Spleen (tissue), 11 donors: ENCODE measurements at regions not wholly inside any gene's neighbourhood (a gene's known extent, or its start where the extent isn't known, plus 50 kb on each side); places are given as distances from the start of the nearest gene placed in this dataset.

Source experiments
- DNase-seq: peaks from one replicate; pipeline ENCODE4 v3.0.0-alpha.2; 2020
- H3K27ac ChIP-seq, 8 donors: fragments of 200-600 bp; sonication (generic) in 7 of 8; 1 replicate in 4 of 8; 2 replicates in 4 of 8; pipeline versions ENCODE4 v1.5.0 to v1.8.0; 2016 to 2021; ENCODE audit warnings: inconsistent platforms in 4 of 8, mild to moderate bottlenecking in 4 of 8, moderate library complexity in 1 of 8
- H3K27me3 ChIP-seq, 7 donors: fragments of 200-600 bp; sonication (generic) in 6 of 7; replicated peaks in 1 of 7; 1 replicate in 4 of 7; 2 replicates in 3 of 7; pipeline versions ENCODE4 v1.5.0 to v1.8.0; 2016 to 2021; ENCODE audit warnings: inconsistent platforms in 3 of 7, mild to moderate bottlenecking in 1 of 7
- H3K36me3 ChIP-seq, 6 donors: fragments of 200-600 bp; sonication (generic) in 5 of 6; 1 replicate in 4 of 6; 2 replicates in 2 of 6; pipeline versions ENCODE4 v1.5.0 to v1.8.0; 2016 to 2021; ENCODE audit warnings: inconsistent platforms in 2 of 6
- H3K4me1 ChIP-seq, 6 donors: fragments of 200-600 bp; sonication (generic) in 5 of 6; 1 replicate in 3 of 6; 2 replicates in 3 of 6; pipeline versions ENCODE4 v1.5.0 to v1.8.0; 2016 to 2021; ENCODE audit warnings: inconsistent platforms in 3 of 6
- H3K4me3 ChIP-seq, 8 donors: fragments of 200-600 bp; sonication (generic) in 7 of 8; 1 replicate in 4 of 8; 2 replicates in 4 of 8; pipeline versions ENCODE4 v1.5.0 to v1.8.0; 2016 to 2021; ENCODE audit warnings: inconsistent platforms in 4 of 8, mild to moderate bottlenecking in 4 of 8, moderate library complexity in 2 of 8
- H3K9me3 ChIP-seq, 8 donors: fragments of 200-600 bp; sonication (generic) in 7 of 8; 1 replicate in 4 of 8; 2 replicates in 4 of 8; pipeline versions ENCODE4 v1.5.0 to v1.8.0; 2016 to 2021; ENCODE audit warnings: inconsistent platforms in 4 of 8
- POLR2A ChIP-seq, 3 donors: fragments of 450-650 bp; IDR thresholded peaks; one replicate each; pipeline ENCODE4 v1.5.1; 2017; ENCODE audit warnings: antibody characterized with exemption in 3 of 3, mild to moderate bottlenecking in 1 of 3
- POLR2AphosphoS5 ChIP-seq, 3 donors: sonication (generic); formaldehyde crosslinking; IDR thresholded peaks; one replicate each; pipeline ENCODE4 v1.5.1; 2017; ENCODE audit warnings: antibody characterized with exemption in 3 of 3
- WGBS, 5 donors: extraction: QIAGEN DNeasy Blood & Tissue Kit in 3 of 5; methylation state at CpG; one replicate each; pipeline versions ENCODE4 v1.1.5 to v1.1.7; 2013 to 2018; 5-methylcytosine and 5-hydroxymethylcytosine counted together
- intact Hi-C: fragments of 100-400 bp; cut with DNase I; formaldehyde crosslinking; loops from one replicate; pipeline ENCODE4 v1.15.0; 2023; ENCODE audit warnings: low total_unique reads
- TF ChIP-seq, protein P1 (sequence below), 11 experiments: fragments of 200-600 bp in 7 of 11; fragments of 450-650 bp in 4 of 11; sonication (generic) in 4 of 11; IDR thresholded peaks in 8 of 11; conservative IDR thresholded peaks in 3 of 11; 1 replicate in 7 of 11; 2 replicates in 4 of 11; pipeline versions ENCODE4 v1.4.0 to v1.8.0; 2016 to 2021; ENCODE audit warnings: antibody characterized with exemption in 11 of 11, inconsistent platforms in 4 of 11, mild to moderate bottlenecking in 1 of 11
- donor health status: healthy with polysubstance abuse.
- donor health status: DM: no; HTN: no; CAD: no; lungs with moderate emphysema.
- donor health status: DM: no; HTN: no; CAD: no.
- donor health status: Bipolar disorder and iron deficiency.
- donor health status: healthy.
- donor health status: DM: no; HTN: no; CAD: no.
- donor health status: DM: yes; HTN: yes; CAD: no.

DNA sequence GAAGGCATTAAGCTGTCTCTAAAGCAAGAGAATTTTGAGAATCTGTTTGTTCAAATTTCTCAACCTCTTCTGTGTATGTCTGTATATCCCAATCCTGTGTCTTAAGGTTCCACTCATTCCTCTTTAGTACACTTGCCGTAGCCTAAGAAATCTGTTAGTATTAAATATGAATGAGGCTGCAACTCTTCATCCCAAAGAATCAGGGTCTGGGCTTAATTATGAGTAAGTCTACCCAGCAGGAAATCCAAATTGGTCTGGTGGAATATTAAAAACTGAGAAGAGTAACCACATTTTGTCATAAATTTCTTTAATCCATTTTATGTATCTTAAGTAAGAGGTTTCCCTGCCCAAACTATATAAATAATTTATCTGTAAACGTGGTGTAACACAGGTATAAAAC lies 1171.2 kb downstream of the CDH12 start:
- H3K9me3 ChIP-seq = no peaks in the 10 kb centered on the region
- no peak overlapping the region for H3K27ac ChIP-seq
- H3K27me3 ChIP-seq = no peaks in the 10 kb centered on the region
- H3K4me1 ChIP-seq = no peaks in the 10 kb centered on the region
- H3K4me3 ChIP-seq = no peak overlapping the region
- WGBS, 5 donors = 63 to 75% (median 70%) methylated on average over 2 of the region's 2 CpGs
- H3K36me3 ChIP-seq = no peaks in the 10 kb centered on the region
- intact Hi-C loops = no loop called here
- DNase-seq = no peak
- TF ChIP-seq, protein P1, sequence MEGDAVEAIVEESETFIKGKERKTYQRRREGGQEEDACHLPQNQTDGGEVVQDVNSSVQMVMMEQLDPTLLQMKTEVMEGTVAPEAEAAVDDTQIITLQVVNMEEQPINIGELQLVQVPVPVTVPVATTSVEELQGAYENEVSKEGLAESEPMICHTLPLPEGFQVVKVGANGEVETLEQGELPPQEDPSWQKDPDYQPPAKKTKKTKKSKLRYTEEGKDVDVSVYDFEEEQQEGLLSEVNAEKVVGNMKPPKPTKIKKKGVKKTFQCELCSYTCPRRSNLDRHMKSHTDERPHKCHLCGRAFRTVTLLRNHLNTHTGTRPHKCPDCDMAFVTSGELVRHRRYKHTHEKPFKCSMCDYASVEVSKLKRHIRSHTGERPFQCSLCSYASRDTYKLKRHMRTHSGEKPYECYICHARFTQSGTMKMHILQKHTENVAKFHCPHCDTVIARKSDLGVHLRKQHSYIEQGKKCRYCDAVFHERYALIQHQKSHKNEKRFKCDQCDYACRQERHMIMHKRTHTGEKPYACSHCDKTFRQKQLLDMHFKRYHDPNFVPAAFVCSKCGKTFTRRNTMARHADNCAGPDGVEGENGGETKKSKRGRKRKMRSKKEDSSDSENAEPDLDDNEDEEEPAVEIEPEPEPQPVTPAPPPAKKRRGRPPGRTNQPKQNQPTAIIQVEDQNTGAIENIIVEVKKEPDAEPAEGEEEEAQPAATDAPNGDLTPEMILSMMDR (IDR thresholded peaks at IDR 0.05 in 8 of 11, conservative IDR thresholded peaks at IDR 0.05 in 3 of 11) = no peak
- TF ChIP-seq POLR2AphosphoS5 (IDR thresholded peaks at IDR 0.05) (no peak), POLR2A (IDR thresholded peaks at IDR 0.05) (no peak)

DNA sequence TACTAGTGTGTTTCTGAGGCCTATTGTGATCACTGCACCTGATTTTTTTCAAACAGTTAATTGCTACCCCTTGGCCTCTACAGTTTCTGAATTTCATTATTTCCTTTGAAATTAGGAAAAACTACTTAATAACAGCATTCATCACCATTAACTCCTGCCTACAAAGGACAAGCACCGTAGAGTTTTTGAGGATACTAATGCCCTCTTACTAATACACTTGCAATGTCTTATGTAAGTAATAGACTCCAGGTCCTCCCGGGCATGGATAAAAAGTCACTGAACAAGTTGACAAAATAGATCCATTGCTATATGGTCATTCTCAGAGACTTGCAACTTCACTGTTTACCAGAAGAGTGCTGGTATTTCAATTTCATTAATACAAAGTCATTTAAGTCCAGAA lies 1172.5 kb downstream of the CDH12 start:
- TF ChIP-seq POLR2AphosphoS5 (IDR thresholded peaks at IDR 0.05) (no peak), POLR2A (IDR thresholded peaks at IDR 0.05) (no peak)
- TF ChIP-seq, protein P1 (IDR thresholded peaks at IDR 0.05 in 8 of 11, conservative IDR thresholded peaks at IDR 0.05 in 3 of 11) = no peak
- no peak for DNase-seq
- no peak overlapping the region for H3K4me3 ChIP-seq
- intact Hi-C loops = no loop called here
- H3K27ac ChIP-seq = no peak overlapping the region
- 79 to 91% (median 85%) methylated on average over 2 of the region's 2 CpGs for WGBS, 5 donors
- H3K36me3 ChIP-seq = no peaks in the 10 kb centered on the region
- H3K27me3 ChIP-seq = no peaks in the 10 kb centered on the region
- H3K9me3 ChIP-seq = no peaks in the 10 kb centered on the region
- no peaks in the 10 kb centered on the region for H3K4me1 ChIP-seq

DNA sequence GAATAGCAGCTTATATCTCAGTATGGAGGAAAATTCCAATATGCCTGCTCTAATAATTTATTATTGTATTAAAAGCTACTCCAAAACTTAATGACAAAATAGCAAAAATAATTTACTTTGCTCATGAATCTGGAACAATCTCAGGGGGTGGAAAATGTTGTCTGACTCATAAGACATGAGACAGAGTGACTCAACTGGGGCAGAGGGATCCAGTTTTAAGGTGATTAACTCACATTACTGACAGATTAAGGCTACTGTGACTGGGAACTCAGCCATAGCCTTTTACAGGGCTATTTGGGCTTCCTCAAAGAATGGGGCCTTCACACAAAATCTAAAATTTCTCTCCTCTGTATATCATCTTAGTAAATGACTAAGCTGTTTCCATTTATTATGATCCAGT lies 1172.9 kb downstream of the CDH12 start:
- intact Hi-C loops = no loop called here
- TF ChIP-seq POLR2AphosphoS5 (IDR thresholded peaks at IDR 0.05) (no peak), POLR2A (IDR thresholded peaks at IDR 0.05) (no peak)
- H3K27me3 ChIP-seq = no peaks in the 10 kb centered on the region
- no peaks in the 10 kb centered on the region for H3K36me3 ChIP-seq
- H3K4me1 ChIP-seq = no peaks in the 10 kb centered on the region
- no peak overlapping the region for H3K27ac ChIP-seq
- no peak overlapping the region for H3K4me3 ChIP-seq
- no peaks in the 10 kb centered on the region for H3K9me3 ChIP-seq
- DNase-seq = no peak

DNA sequence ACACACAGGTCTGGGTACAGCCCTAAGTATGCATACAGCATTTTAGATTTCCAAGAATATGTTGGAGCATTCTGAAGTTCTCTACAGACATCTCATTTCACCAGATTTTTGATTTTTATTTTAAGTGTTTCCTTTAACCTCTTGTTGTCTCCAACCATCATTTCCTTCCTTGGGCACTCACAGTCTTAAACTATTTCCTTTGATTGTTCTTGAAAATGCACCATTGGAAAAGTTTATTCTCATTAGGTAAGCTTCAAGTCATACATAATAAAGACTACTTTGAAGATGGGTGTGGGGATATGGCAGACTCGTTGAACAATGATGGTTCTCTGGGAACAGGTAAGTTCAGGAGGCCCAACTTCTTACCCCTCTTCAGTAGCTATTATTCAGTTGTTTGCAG lies 1174.6 kb downstream of the CDH12 start:
- intact Hi-C loops = no loop called here
- DNase-seq = no peak
- Histone ChIP-seq H3K36me3 (no peaks in the 10 kb centered on the region), H3K27ac (no peak overlapping the region), H3K4me1 (no peaks in the 10 kb centered on the region), H3K9me3 (no peaks in the 10 kb centered on the region), H3K4me3 (no peak overlapping the region), H3K27me3 (no peaks in the 10 kb centered on the region)
- WGBS, 5 donors = 31 to 44% (median 42%) methylated on average over 1 of the region's 1 CpG
- TF ChIP-seq, protein P1 (IDR thresholded peaks at IDR 0.05 in 8 of 11, conservative IDR thresholded peaks at IDR 0.05 in 3 of 11) = no peak
- TF ChIP-seq POLR2A (IDR thresholded peaks at IDR 0.05) = no peak
- TF ChIP-seq POLR2AphosphoS5 (IDR thresholded peaks at IDR 0.05) = no peak

DNA sequence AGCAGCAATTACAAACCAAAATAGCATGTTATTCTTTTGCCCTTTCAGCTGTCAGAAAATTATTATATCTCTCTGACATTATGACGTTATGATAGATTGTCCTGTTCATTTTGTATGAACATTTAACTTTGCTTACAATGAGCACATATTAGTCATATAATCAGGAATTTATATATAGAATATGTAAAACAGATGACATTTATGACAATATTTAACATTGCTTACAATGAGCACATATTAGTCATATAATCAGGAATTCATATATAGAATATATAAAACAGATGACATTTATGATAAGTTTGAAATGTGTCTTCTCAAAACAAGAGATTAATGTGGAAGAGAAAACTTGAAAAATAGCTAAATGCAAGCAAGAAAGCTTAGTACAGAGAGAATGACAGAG lies 1180.2 kb downstream of the CDH12 start:
- Histone ChIP-seq H3K9me3 (no peaks in the 10 kb centered on the region), H3K4me1 (no peaks in the 10 kb centered on the region), H3K27me3 (no peaks in the 10 kb centered on the region), H3K36me3 (no peaks in the 10 kb centered on the region), H3K4me3 (no peak overlapping the region), H3K27ac (no peak overlapping the region)
- intact Hi-C loops = no loop called here
- no peak for DNase-seq
- 70 to 87% (median 80%) methylated on average over 1 of the region's 1 CpG for WGBS, 5 donors
- TF ChIP-seq POLR2A (IDR thresholded peaks at IDR 0.05) = no peak
